ENCODE measurements at regions not wholly inside any gene's neighbourhood (a gene's known extent, or its start where the extent isn't known, plus 50 kb on each side); places are given as distances from the start of the nearest gene placed in this dataset.

DNA sequence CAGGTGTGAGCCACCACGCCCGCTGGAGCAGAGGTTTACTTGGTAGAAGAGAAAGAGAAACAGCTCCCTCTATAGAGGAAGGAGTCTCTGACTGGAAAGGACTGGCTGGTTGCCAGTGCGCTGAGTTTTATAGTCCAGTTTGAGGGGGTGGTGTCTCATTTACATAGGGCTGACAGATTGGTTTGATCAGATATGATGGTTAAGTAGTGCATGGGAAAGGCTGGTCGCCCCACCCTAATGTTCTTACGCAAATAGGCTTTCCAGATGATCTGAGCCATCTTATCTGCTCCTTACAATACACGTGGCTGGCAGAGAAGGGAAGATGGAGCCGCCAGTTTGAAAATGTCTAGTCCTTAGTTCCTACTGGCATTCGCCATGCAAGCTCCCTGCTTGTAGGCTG is 439.5 kb downstream of the NAF1 start:
- TF ChIP-seq EZH2 (IDR thresholded peaks at IDR 0.05; ENCODE audit: borderline replicate concordance, low read depth, low read length, poor library complexity, severe bottlenecking): no peak
- TF ChIP-seq, protein P1, sequence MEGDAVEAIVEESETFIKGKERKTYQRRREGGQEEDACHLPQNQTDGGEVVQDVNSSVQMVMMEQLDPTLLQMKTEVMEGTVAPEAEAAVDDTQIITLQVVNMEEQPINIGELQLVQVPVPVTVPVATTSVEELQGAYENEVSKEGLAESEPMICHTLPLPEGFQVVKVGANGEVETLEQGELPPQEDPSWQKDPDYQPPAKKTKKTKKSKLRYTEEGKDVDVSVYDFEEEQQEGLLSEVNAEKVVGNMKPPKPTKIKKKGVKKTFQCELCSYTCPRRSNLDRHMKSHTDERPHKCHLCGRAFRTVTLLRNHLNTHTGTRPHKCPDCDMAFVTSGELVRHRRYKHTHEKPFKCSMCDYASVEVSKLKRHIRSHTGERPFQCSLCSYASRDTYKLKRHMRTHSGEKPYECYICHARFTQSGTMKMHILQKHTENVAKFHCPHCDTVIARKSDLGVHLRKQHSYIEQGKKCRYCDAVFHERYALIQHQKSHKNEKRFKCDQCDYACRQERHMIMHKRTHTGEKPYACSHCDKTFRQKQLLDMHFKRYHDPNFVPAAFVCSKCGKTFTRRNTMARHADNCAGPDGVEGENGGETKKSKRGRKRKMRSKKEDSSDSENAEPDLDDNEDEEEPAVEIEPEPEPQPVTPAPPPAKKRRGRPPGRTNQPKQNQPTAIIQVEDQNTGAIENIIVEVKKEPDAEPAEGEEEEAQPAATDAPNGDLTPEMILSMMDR (conservative IDR thresholded peaks at IDR 0.05; ENCODE audit: low read depth, low read length): no peak

All from A673 (cell line).